ENCODE measurements at regions not wholly inside any gene's neighbourhood (a gene's known extent, or its start where the extent isn't known, plus 50 kb on each side); places are given as distances from the start of the nearest gene placed in this dataset.
"Not testable (repeated sequence)": the region's sequence is repeated elsewhere in the genome, so short reads cannot be mapped to it uniquely, and the experiment has no call there.

DNA sequence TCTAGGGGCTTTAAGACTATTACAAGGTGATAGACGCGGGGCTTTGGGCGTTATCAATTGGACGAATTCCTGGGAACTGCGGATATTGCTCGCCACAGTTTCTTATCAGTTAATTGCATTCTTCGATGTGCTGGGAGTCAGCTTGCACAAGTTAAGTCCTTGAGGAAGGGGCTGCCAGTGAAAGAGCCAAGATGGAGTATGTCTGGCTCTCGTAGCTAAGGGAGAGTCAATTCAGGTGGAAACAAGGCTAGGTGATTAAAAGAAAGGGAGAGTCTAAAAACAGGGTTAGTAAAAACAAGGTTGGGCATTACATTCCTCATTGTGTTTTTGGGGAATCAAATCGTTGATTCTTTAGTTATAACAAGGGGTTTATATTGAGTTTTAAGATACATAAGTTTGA lies 121.6 kb downstream of the UNC93B1 start:
- TF ChIP-seq, protein P1, sequence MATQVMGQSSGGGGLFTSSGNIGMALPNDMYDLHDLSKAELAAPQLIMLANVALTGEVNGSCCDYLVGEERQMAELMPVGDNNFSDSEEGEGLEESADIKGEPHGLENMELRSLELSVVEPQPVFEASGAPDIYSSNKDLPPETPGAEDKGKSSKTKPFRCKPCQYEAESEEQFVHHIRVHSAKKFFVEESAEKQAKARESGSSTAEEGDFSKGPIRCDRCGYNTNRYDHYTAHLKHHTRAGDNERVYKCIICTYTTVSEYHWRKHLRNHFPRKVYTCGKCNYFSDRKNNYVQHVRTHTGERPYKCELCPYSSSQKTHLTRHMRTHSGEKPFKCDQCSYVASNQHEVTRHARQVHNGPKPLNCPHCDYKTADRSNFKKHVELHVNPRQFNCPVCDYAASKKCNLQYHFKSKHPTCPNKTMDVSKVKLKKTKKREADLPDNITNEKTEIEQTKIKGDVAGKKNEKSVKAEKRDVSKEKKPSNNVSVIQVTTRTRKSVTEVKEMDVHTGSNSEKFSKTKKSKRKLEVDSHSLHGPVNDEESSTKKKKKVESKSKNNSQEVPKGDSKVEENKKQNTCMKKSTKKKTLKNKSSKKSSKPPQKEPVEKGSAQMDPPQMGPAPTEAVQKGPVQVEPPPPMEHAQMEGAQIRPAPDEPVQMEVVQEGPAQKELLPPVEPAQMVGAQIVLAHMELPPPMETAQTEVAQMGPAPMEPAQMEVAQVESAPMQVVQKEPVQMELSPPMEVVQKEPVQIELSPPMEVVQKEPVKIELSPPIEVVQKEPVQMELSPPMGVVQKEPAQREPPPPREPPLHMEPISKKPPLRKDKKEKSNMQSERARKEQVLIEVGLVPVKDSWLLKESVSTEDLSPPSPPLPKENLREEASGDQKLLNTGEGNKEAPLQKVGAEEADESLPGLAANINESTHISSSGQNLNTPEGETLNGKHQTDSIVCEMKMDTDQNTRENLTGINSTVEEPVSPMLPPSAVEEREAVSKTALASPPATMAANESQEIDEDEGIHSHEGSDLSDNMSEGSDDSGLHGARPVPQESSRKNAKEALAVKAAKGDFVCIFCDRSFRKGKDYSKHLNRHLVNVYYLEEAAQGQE (IDR thresholded peaks at IDR 0.05; ENCODE audit: insufficient read depth in 1 of 2, low read depth in 2 of 2, low read length in 1 of 2) = not testable (repeated sequence)
- TF ChIP-seq CTCF (IDR thresholded peaks at IDR 0.05); SIN3A (IDR thresholded peaks at IDR 0.05; ENCODE audit: borderline replicate concordance, insufficient read depth, low read depth, low read length): not testable (repeated sequence)

All from Panc1 (cell line).